Epithelial cell of proximal tubule (primary cell): ENCODE measurements at regions not wholly inside any gene's neighbourhood (a gene's known extent, or its start where the extent isn't known, plus 50 kb on each side); places are given as distances from the start of the nearest gene placed in this dataset.
A peak's percentile ranks its signal among the peaks of the same experiment; 100 is the strongest.

Experiments used
- DNase-seq: peaks from one replicate; pipeline ENCODE4 v3.0.0-alpha.2; 2011; ENCODE audit warnings: low read depth
- H3K4me3 ChIP-seq: 2 replicates; pipeline ENCODE4 v1.5.1; 2011; ENCODE audit warnings: low read depth, mild to moderate bottlenecking, low read length
- TF ChIP-seq, protein P1 (sequence below): conservative IDR thresholded peaks from 2 replicates; pipeline ENCODE4 v1.5.1; 2012; ENCODE audit warnings: low read depth, mild to moderate bottlenecking, low read length

GRCh38 chr5:148012801-148013200, 51.0 kb upstream of the SPINK5 start:
- H3K4me3 ChIP-seq: no peak overlapping the region
- TF ChIP-seq, protein P1, sequence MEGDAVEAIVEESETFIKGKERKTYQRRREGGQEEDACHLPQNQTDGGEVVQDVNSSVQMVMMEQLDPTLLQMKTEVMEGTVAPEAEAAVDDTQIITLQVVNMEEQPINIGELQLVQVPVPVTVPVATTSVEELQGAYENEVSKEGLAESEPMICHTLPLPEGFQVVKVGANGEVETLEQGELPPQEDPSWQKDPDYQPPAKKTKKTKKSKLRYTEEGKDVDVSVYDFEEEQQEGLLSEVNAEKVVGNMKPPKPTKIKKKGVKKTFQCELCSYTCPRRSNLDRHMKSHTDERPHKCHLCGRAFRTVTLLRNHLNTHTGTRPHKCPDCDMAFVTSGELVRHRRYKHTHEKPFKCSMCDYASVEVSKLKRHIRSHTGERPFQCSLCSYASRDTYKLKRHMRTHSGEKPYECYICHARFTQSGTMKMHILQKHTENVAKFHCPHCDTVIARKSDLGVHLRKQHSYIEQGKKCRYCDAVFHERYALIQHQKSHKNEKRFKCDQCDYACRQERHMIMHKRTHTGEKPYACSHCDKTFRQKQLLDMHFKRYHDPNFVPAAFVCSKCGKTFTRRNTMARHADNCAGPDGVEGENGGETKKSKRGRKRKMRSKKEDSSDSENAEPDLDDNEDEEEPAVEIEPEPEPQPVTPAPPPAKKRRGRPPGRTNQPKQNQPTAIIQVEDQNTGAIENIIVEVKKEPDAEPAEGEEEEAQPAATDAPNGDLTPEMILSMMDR: no peak
- no peak for DNase-seq

DNA sequence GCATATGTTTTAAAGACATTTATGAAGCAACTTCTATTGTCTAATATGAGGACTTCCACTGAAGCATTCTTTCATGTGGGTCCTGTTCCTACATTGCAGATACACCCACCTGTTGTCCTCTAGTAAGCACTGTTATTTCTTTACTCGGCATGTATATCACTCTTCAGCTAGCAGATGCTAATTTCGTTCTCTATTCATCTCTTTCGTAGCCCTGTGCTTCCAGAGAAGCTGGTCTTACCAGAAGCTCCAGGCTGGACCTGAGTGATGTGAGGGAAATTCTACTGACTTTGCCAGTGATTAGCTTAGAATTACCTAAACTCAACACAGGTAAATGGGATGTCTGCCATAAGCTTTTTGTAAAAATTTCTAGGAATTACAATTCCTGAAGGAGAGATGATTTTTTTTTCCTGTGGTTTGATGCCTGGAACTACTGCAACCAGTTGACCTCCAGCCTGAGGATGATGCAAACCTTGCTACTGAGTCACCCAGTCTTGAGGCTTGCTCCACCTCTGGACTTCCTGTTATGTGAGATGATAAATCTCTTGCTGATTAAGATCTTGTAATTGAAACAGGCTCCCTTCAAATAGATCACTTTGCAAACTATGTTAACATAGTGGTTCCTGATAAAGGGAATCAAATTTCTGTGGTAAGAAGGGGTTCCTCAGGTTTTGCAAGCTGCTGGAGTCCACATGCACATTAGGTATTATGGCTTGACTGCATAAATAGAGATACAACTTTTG, 52.2 kb upstream of the SPINK5 start:
- TF ChIP-seq, protein P1: no peak
- DNase-seq: peak; percentile 68
- H3K4me3 ChIP-seq: no peak overlapping the region

DNA sequence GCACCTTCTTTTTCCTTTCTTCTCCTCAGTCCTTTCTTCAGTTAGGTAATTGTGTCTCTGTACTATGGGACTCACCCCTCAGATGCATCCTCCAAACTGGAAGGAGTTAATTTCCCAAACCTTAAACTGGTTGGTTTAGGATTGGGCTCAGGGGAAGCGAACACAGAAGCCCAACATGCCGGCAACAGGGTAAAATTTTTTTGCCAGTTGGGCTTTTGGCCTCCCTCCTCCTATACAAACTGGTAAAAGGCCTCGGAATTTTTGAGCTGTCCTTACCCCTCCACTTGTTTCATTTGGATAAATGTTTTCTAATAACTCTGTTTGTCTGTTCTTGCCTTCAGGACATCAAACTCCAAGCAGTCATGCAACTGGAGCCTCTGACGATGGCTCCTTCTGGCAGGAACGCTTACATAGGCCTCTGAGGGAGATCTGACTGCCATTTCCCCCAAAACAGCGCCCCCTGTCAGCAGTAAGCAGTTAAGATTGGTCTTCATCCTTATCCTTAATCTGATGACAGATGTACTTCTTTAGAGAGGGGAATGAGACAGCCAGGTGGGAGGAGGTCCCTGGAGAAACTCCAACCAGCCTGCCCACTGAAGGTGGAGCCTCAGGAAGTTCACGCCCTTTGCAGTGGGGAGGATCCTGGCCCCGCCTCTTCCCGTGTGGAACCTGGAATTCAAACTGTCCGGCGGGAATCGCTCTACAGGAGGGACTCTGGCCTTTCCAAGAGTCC, 57.8 kb upstream of the SPINK5 start:
- H3K4me3 ChIP-seq: no peak overlapping the region
- DNase-seq: no peak
- TF ChIP-seq, protein P1: peak; percentile 7

- no peak for DNase-seq
- no peak overlapping the region for H3K4me3 ChIP-seq
- TF ChIP-seq, protein P1: no peak
These were observed 60.6 kb upstream of the SPINK5 start for GRCh38 chr5:148003226-148003625.

DNA sequence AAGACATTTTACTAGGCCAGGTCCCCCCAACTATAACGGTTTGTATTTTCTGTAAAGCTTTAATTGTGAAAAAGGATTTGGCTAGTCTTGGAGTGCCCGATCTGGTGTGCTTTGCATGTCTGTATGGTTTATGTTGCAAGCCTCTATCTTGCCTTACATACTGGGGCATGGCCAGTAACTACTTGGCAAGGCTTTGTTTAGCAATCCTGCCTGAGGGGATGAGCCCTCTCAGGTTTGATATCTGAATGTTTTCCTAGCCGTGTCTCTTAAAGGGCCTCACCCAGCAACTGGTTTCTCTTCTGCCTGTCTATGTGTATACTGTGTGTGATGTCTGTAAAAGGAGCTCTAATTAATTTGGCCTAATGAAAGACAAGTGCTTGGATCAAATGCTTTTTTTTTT, 61.3 kb upstream of the SPINK5 start:
- H3K4me3 ChIP-seq: no peak overlapping the region
- DNase-seq: no peak
- TF ChIP-seq, protein P1: no peak

- no peak for DNase-seq
- no peak overlapping the region for H3K4me3 ChIP-seq
- TF ChIP-seq, protein P1: no peak
These were observed 63.7 kb upstream of the SPINK5 start for GRCh38 chr5:148000036-148000435.
